ENCODE measurements at regions not wholly inside any gene's neighbourhood (a gene's known extent, or its start where the extent isn't known, plus 50 kb on each side); places are given as distances from the start of the nearest gene placed in this dataset.

DNA sequence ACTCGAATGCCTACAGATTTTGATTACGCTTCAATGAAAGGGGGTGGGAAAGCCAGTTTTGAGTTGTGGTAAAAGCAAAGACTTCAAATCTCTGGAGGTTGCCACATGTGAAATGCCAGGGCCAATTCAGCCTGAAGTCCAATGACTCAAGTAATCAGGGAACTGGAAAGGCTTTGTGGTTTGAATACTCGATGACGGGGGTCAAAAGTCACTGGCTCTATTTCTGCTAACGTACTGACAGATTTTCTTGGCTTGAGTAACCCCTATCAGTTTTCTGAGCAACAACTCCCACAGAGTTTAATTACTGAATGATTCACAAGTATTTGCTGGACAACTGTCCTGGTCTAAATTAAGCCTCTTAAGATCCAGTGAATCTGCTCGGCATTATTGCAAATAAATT, 152.2 kb downstream of the SIPA1L2 start:
- DNase-seq (ENCODE audit: low read depth), result peak; percentile 97

- DNase-seq (ENCODE audit: low read depth), result peak; percentile 73
Measured at GRCh38 chr1:232476538-232476950, 153.4 kb downstream of the SIPA1L2 start.

- DNase-seq (ENCODE audit: low read depth), result no peak
Measured at GRCh38 chr1:232474826-232475225, 155.1 kb downstream of the SIPA1L2 start.

DNA sequence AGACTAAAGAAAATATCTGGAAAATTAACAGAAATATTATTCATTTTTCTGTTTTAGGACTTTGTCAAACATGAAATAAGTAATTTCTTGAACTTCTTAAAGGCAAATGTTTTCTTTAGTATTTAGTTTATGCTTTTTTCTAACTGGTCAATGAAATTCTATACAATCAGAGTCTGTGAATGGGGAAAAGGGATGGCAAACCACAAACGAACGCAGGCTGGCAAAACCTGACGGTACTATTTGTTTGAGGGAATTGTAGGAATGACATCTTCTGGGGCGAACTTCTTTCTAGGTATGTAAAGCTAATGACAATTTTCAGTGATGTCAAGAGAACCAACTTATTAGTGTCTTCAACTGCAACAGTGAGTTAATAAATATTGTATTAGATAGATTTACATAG, 156.0 kb downstream of the SIPA1L2 start:
- DNase-seq (ENCODE audit: low read depth), result no peak

GRCh38 chr1:232473324-232473723, 156.6 kb downstream of the SIPA1L2 start:
- DNase-seq (ENCODE audit: low read depth), result peak; percentile 16

GRCh38 chr1:232472485-232473041, 157.4 kb downstream of the SIPA1L2 start:
- peak; percentile 51 for DNase-seq (ENCODE audit: low read depth)

DNA sequence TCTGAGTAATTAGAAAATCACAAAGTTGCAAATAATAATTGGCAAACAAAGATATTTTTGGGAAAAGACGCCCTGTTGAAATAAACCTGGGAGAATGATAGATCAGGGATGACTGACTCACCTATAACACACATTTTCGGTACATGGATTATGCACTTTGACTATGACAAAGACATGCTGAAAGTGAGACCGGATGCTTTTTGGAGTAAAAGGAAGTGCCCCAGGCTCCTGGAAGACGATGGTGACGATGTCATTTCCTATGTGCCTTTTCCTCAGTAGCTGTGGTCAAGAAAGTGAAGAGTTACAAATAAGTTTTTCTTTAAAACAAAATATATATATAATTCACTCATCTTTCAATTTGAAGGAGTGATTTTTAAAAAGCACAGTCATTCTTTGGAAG, 158.7 kb downstream of the SIPA1L2 start:
- no peak for DNase-seq (ENCODE audit: low read depth)

- no peak for DNase-seq (ENCODE audit: low read depth)
Measured at GRCh38 chr1:232470711-232471110, 159.2 kb downstream of the SIPA1L2 start.

GRCh38 chr1:232468249-232468648, 161.7 kb downstream of the SIPA1L2 start:
- no peak for DNase-seq (ENCODE audit: low read depth)

DNA sequence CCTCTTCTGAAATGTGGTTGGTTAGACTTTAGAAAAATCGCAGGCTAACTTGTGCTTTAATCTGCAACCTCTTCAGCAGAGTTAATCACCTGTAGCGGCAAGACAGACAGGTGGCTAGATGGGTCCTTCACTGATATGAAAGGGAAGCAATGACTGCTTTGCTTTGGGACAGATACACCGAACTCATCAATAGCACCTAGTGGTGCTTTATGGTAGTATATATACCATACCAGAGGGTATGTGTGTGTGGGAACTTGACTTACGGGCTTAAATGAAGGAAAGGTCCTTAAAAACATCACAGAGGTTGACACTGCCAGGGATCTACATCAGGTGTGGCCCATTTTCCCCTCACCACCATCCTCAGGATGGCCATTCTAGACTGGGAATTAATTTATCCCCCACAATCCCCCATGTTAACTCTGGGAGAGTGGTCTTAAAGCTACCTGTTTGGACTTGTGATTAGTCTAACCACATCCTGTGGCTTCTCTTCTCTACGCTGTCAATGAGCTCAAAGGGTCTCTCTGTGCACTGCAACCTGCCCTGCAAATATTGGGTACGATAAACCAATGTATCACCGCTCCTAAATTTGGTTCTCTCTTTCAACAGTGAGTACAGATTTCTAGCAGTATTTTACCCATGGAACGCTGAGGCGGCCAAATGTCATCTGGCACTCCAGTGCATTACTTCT, 162.7 kb downstream of the SIPA1L2 start:
- DNase-seq (ENCODE audit: low read depth), result no peak

DNA sequence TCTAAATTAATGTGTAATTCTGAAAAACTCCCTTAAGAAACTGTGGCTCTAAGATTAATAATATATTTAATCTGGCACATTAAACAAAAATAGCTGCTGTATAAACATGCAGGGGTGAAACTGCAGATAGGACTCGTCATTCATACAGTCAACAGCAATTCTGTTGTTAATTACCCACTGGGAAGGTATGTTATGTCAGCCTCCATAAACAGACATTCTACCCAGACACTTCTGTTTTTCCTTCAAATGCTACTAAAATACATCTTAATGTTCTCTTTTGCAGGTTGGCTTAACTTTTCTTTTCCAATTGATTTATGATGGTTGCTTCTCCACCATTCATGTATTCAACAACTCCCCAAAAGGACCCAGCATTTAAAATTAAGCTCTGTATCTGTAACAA, 165.6 kb downstream of the SIPA1L2 start:
- DNase-seq (ENCODE audit: low read depth), result no peak

GRCh38 chr1:232463225-232463624, 166.7 kb downstream of the SIPA1L2 start:
- DNase-seq (ENCODE audit: low read depth), result no peak

- peak; percentile 28 for DNase-seq (ENCODE audit: low read depth)
Measured at GRCh38 chr1:232462213-232462612, 167.7 kb downstream of the SIPA1L2 start.

- DNase-seq (ENCODE audit: low read depth), result no peak
Measured at GRCh38 chr1:232459826-232460225, 170.1 kb downstream of the SIPA1L2 start.

GRCh38 chr1:232459087-232459486, 170.8 kb downstream of the SIPA1L2 start:
- no peak for DNase-seq (ENCODE audit: low read depth)

DNA sequence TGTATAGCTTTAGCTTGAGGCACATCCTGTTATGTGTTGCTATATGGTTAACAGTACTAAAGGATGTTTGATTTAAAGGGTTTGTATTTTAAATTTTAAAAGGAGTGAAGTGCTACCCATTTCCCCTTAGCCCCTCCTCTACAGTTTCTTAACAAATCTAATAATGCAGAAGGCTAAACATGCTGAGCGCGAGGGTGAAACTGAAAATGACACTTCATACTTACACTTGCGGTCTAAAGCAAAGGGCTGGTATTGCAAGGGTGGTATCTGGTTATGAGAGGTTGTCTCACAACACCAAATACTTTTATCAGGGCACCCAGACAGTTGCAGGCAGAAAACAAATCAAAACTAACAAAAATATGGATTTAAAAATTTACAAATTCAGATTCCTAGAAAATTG, 172.3 kb downstream of the SIPA1L2 start:
- DNase-seq (ENCODE audit: low read depth), result no peak

GRCh38 chr1:232456714-232457113, 173.2 kb downstream of the SIPA1L2 start:
- DNase-seq (ENCODE audit: low read depth), result no peak

GRCh38 chr1:232454227-232454886, 175.6 kb downstream of the SIPA1L2 start:
- DNase-seq (ENCODE audit: low read depth), result no peak

- DNase-seq (ENCODE audit: low read depth), result no peak
Measured at GRCh38 chr1:232452736-232453440, 177.0 kb downstream of the SIPA1L2 start.

GRCh38 chr1:232452117-232452516, 177.8 kb downstream of the SIPA1L2 start:
- DNase-seq (ENCODE audit: low read depth), result no peak

DNA sequence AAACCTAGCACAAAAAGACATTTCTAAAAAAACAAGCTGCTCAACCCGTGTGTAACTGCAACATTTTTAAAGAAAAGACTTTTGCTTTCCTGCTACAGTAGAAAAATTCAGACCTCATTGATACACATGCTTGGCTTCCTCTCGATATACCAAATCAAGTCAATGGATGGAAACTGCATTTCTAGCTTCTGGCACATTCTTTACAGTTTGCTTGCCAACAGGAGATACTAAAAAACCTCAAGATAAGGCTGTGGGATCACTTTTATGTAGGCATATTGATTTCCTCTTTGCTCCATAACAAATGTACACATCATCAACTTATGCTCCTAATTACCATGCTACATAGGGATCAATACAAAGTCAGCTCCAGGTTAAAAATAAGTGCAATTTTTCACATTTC, 178.4 kb downstream of the SIPA1L2 start:
- no peak for DNase-seq (ENCODE audit: low read depth)

GRCh38 chr1:232450615-232451014, 179.3 kb downstream of the SIPA1L2 start:
- DNase-seq (ENCODE audit: low read depth), result peak; percentile 15

- no peak for DNase-seq (ENCODE audit: low read depth)
Measured at GRCh38 chr1:232447125-232447524, 182.8 kb downstream of the SIPA1L2 start.
